Right renal pelvis (tissue), 4 donors: ENCODE measurements at regions not wholly inside any gene's neighbourhood (a gene's known extent, or its start where the extent isn't known, plus 50 kb on each side); places are given as distances from the start of the nearest gene placed in this dataset.

Source experiments
- DNase-seq, 4 donors: peaks; one replicate each; pipeline ENCODE4 v3.0.0-alpha.2; 2013; ENCODE audit warnings: low read depth in 4 of 4, low spot score in 3 of 4, missing footprints in 1 of 4

- no peak for DNase-seq
Measured at GRCh38 chrX:45714866-45715265, 514.2 kb upstream of the DIPK2B start.

GRCh38 chrX:45712067-45712466 lies 511.4 kb upstream of the DIPK2B start:
- DNase-seq = no peak

- no peak for DNase-seq
Measured at GRCh38 chrX:45711231-45711630, 510.6 kb upstream of the DIPK2B start.

GRCh38 chrX:45710081-45710801 lies 509.6 kb upstream of the DIPK2B start:
- DNase-seq = no peak

- DNase-seq = no peak
Measured at GRCh38 chrX:45709381-45709780, 508.7 kb upstream of the DIPK2B start.

- DNase-seq = no peak
Measured at GRCh38 chrX:45699158-45699557, 498.5 kb upstream of the DIPK2B start.

GRCh38 chrX:45697591-45697990 lies 496.9 kb upstream of the DIPK2B start:
- DNase-seq = no peak

- no peak for DNase-seq
Measured at GRCh38 chrX:45696736-45697135, 496.1 kb upstream of the DIPK2B start.

GRCh38 chrX:45689971-45690370 lies 489.3 kb upstream of the DIPK2B start:
- DNase-seq = no peak

GRCh38 chrX:45683914-45684313 lies 483.2 kb upstream of the DIPK2B start:
- no peak for DNase-seq

GRCh38 chrX:45681891-45682290 lies 481.2 kb upstream of the DIPK2B start:
- no peak for DNase-seq

GRCh38 chrX:45669715-45670340 lies 469.2 kb upstream of the DIPK2B start:
- no peak for DNase-seq

- no peak for DNase-seq
Measured at GRCh38 chrX:45668686-45669443, 468.2 kb upstream of the DIPK2B start.

- no peak for DNase-seq
Measured at GRCh38 chrX:45667666-45668065, 467.0 kb upstream of the DIPK2B start.

- DNase-seq = no peak
Measured at GRCh38 chrX:45664727-45665290, 464.1 kb upstream of the DIPK2B start.

- no peak for DNase-seq
Measured at GRCh38 chrX:45660477-45660876, 459.8 kb upstream of the DIPK2B start.

GRCh38 chrX:45633419-45633818 lies 432.7 kb upstream of the DIPK2B start:
- DNase-seq = no peak

GRCh38 chrX:45632506-45632905 lies 431.8 kb upstream of the DIPK2B start:
- DNase-seq = no peak

GRCh38 chrX:45630078-45630477 lies 429.4 kb upstream of the DIPK2B start:
- DNase-seq = no peak

GRCh38 chrX:45628041-45628440 lies 427.4 kb upstream of the DIPK2B start:
- no peak for DNase-seq

GRCh38 chrX:45623266-45623665 lies 422.6 kb upstream of the DIPK2B start:
- DNase-seq = no peak
